ENCODE measurements at regions not wholly inside any gene's neighbourhood (a gene's known extent, or its start where the extent isn't known, plus 50 kb on each side); places are given as distances from the start of the nearest gene placed in this dataset.

DNA sequence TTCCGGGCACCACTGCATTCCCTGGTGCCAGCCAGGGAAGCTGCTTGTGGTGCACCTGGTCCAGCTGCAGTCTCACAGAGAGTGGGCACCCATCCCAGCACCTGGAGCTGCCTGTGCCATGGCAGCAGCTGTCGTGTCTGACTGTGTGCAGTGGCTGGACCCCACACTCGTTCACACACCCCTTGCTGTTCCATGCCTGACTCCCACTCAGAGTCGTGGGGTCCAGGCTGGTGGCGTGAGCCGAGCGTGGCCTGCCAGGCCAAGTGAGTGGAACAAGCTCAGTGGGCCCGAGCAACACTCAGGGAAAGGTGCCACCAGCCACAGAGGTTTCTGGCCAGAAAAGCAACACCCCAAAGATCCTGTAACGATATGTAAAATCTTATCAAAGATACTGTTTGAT, 97.2 kb upstream of the KCNK1 start:
- no peaks in the 10 kb centered on the region for H3K36me3 Mint-ChIP-seq (ENCODE audit: low read depth)
- H3K4me1 ChIP-seq (ENCODE audit: insufficient read depth, low read length), result no peaks in the 10 kb centered on the region
- no peak overlapping the region for H3K4me3 Mint-ChIP-seq
- H3K36me3 ChIP-seq (ENCODE audit: insufficient read depth, low read length), result no peaks in the 10 kb centered on the region
- H3K27ac ChIP-seq (ENCODE audit: low read depth in 1 of 2, low read length in 2 of 2), result no peak overlapping the region
- TF ChIP-seq, protein P1, sequence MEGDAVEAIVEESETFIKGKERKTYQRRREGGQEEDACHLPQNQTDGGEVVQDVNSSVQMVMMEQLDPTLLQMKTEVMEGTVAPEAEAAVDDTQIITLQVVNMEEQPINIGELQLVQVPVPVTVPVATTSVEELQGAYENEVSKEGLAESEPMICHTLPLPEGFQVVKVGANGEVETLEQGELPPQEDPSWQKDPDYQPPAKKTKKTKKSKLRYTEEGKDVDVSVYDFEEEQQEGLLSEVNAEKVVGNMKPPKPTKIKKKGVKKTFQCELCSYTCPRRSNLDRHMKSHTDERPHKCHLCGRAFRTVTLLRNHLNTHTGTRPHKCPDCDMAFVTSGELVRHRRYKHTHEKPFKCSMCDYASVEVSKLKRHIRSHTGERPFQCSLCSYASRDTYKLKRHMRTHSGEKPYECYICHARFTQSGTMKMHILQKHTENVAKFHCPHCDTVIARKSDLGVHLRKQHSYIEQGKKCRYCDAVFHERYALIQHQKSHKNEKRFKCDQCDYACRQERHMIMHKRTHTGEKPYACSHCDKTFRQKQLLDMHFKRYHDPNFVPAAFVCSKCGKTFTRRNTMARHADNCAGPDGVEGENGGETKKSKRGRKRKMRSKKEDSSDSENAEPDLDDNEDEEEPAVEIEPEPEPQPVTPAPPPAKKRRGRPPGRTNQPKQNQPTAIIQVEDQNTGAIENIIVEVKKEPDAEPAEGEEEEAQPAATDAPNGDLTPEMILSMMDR (IDR thresholded peaks at IDR 0.05), result no peak
- H3K4me3 ChIP-seq (ENCODE audit: low read length), result no peak overlapping the region
- ChIA-PET CTCF (no interaction called here), POLR2A (interaction anchor here (0.7 kb wide), 1 partner anchor 1064 kb away, joined by 3 read pairs; no protein-coding TSS in a partner anchor)
- H3K27ac Mint-ChIP-seq, result no peak overlapping the region
- H3K27me3 ChIP-seq (ENCODE audit: control insufficient read depth in 1 of 2, insufficient read depth in 2 of 2, low read length in 2 of 2), result no peaks in the 10 kb centered on the region
- no peak for ATAC-seq (ENCODE audit: poor library complexity)
- peaks cover 15% of the 10 kb centered on the region for H3K27me3 Mint-ChIP-seq
- no peaks in the 10 kb centered on the region for H3K4me1 Mint-ChIP-seq (ENCODE audit: low read depth)
- peaks cover 2% of the 10 kb centered on the region for H3K9me3 Mint-ChIP-seq
- intact Hi-C loops (cut with DNase I, micrococcal nuclease), result no loop called here
- DNase-seq, result no peak
- peaks cover 0 to 18% of the 10 kb centered on the region in 2 experiments for H3K9me3 ChIP-seq (ENCODE audit: control insufficient read depth in 1 of 2, insufficient read depth in 1 of 2, low read length in 2 of 2)

GRCh38 chr1:233518344-233518743, 95.6 kb upstream of the KCNK1 start:
- no peak overlapping the region for H3K4me3 ChIP-seq (ENCODE audit: low read length)
- intact Hi-C loops (cut with DNase I, micrococcal nuclease), result no loop called here
- no peaks in the 10 kb centered on the region for H3K4me1 ChIP-seq (ENCODE audit: insufficient read depth, low read length)
- Mint-ChIP-seq H3K4me1 (ENCODE audit: low read depth) (no peaks in the 10 kb centered on the region), H3K9me3 (peaks cover 2% of the 10 kb centered on the region), H3K27ac (no peak overlapping the region), H3K36me3 (ENCODE audit: low read depth) (no peaks in the 10 kb centered on the region), H3K4me3 (no peak overlapping the region), H3K27me3 (peaks cover 18% of the 10 kb centered on the region)
- ChIA-PET POLR2A (no interaction called here), CTCF (no interaction called here)
- ATAC-seq (ENCODE audit: poor library complexity) (no peak), DNase-seq (peak in 1 of 14 experiments; percentile 0)
- TF ChIP-seq, protein P1 (IDR thresholded peaks at IDR 0.05), result no peak
- H3K36me3 ChIP-seq (ENCODE audit: insufficient read depth, low read length), result no peaks in the 10 kb centered on the region
- peaks cover 0 to 5% of the 10 kb centered on the region in 2 experiments for H3K27me3 ChIP-seq (ENCODE audit: control insufficient read depth in 1 of 2, insufficient read depth in 2 of 2, low read length in 2 of 2)
- peaks cover 0 to 18% of the 10 kb centered on the region in 2 experiments for H3K9me3 ChIP-seq (ENCODE audit: control insufficient read depth in 1 of 2, insufficient read depth in 1 of 2, low read length in 2 of 2)
- H3K27ac ChIP-seq (ENCODE audit: low read depth in 1 of 2, low read length in 2 of 2), result no peak overlapping the region

- H3K4me1 Mint-ChIP-seq (ENCODE audit: low read depth), result no peaks in the 10 kb centered on the region
- TF ChIP-seq, protein P1 (IDR thresholded peaks at IDR 0.05), result no peak
- intact Hi-C loops (cut with DNase I, micrococcal nuclease), result no loop called here
- H3K27me3 Mint-ChIP-seq, result peaks cover 33% of the 10 kb centered on the region
- H3K4me1 ChIP-seq (ENCODE audit: insufficient read depth, low read length), result no peaks in the 10 kb centered on the region
- peaks cover 2% of the 10 kb centered on the region for H3K9me3 Mint-ChIP-seq
- DNase-seq (no peak), ATAC-seq (ENCODE audit: poor library complexity) (no peak)
- peaks cover 0 to 7% of the 10 kb centered on the region in 2 experiments for H3K27me3 ChIP-seq (ENCODE audit: control insufficient read depth in 1 of 2, insufficient read depth in 2 of 2, low read length in 2 of 2)
- H3K27ac ChIP-seq (ENCODE audit: low read depth in 1 of 2, low read length in 2 of 2), result no peak overlapping the region
- H3K36me3 ChIP-seq (ENCODE audit: insufficient read depth, low read length), result no peaks in the 10 kb centered on the region
- H3K4me3 Mint-ChIP-seq, result no peak overlapping the region
- CTCF ChIA-PET, result no interaction called here
- no peak overlapping the region for H3K27ac Mint-ChIP-seq
- no peak overlapping the region for H3K4me3 ChIP-seq (ENCODE audit: low read length)
- H3K9me3 ChIP-seq (ENCODE audit: control insufficient read depth in 1 of 2, insufficient read depth in 1 of 2, low read length in 2 of 2), result peaks cover 0 to 11% of the 10 kb centered on the region in 2 experiments
- POLR2A ChIA-PET, result no interaction called here
- H3K36me3 Mint-ChIP-seq (ENCODE audit: low read depth), result no peaks in the 10 kb centered on the region
Measured at GRCh38 chr1:233520261-233521191, 93.4 kb upstream of the KCNK1 start.
